ENCODE measurements at regions not wholly inside any gene's neighbourhood (a gene's known extent, or its start where the extent isn't known, plus 50 kb on each side); places are given as distances from the start of the nearest gene placed in this dataset.

DNA sequence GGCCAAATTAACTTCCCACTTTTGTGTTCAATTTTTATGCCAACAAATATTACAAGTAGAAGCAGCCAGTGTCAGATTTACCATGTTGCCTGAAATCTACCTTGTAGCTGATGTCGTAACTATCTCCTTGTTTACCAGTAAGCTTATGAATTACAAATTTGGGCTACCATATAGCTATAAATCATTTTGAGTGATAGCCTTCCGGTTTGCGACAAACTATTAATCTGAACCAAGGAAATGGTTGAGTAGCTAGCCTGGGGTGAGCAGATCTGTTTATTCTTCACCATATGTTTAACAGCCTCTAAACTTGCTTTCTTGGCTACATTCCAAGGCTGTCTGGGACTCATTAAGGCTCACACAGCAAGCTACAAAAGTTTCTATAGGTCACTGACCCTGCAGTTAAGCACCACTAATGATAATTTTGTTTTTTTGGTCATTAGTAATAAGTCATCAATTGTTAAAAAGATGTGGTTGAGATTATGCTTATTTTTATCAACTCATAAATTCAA, 218.7 kb upstream of the SPOCK3 start (continued):
- TF ChIP-seq SAP30 (IDR thresholded peaks at IDR 0.05; ENCODE audit: insufficient read depth, insufficient replicate concordance, low read length) (no peak), CHD1 (IDR thresholded peaks at IDR 0.05; ENCODE audit: low read depth, low read length) (no peak), KDM1A (IDR thresholded peaks at IDR 0.05; ENCODE audit: borderline replicate concordance, low read length) (no peak), TCF12 (IDR thresholded peaks at IDR 0.05; ENCODE audit: low read depth, low read length) (no peak), POU5F1 (IDR thresholded peaks at IDR 0.05; ENCODE audit: low read depth, low read length) (no peak), YY1 (IDR thresholded peaks at IDR 0.05; ENCODE audit: low read depth, low read length) (no peak)
